Left ventricle myocardium inferior (tissue), 1 donor: ENCODE measurements at regions not wholly inside any gene's neighbourhood (a gene's known extent, or its start where the extent isn't known, plus 50 kb on each side); places are given as distances from the start of the nearest gene placed in this dataset.

Experiments used
- DNase-seq: peaks from one replicate; pipeline ENCODE4 v3.0.0-alpha.2; 2020
- H3K27ac ChIP-seq: fragments of 200-600 bp; replicated peaks from 2 replicates; pipeline ENCODE4 v1.8.0; 2021
- H3K27me3 ChIP-seq: fragments of 200-600 bp; 2 replicates; pipeline ENCODE4 v1.8.0; 2021; ENCODE audit warnings: low read depth
- H3K36me3 ChIP-seq: fragments of 200-600 bp; 2 replicates; pipeline ENCODE4 v1.8.0; 2021
- H3K4me1 ChIP-seq: fragments of 200-600 bp; 2 replicates; pipeline ENCODE4 v1.8.0; 2021
- H3K4me3 ChIP-seq: fragments of 200-600 bp; 2 replicates; pipeline ENCODE4 v1.8.0; 2021; ENCODE audit warnings: mild to moderate bottlenecking, moderate library complexity
- H3K9me3 ChIP-seq: fragments of 200-600 bp; replicated peaks from 2 replicates; pipeline ENCODE4 v1.8.0; 2021
- CTCF ChIP-seq: fragments of 200-600 bp; IDR thresholded peaks from 2 replicates; pipeline ENCODE4 v1.8.0; 2021; ENCODE audit warnings: antibody characterized with exemption, mild to moderate bottlenecking, borderline replicate concordance
- intact Hi-C: fragments of 100-400 bp; cut with micrococcal nuclease; formaldehyde crosslinking; loops from one replicate; pipeline ENCODE4 v1.11.0; 2022
- donor health status: DM: no; HTN: yes; CAD: no; lungs with severe emphysema.

- no peak for TF ChIP-seq CTCF
- Histone ChIP-seq H3K27me3 (no peaks in the 10 kb centered on the region), H3K4me1 (no peaks in the 10 kb centered on the region), H3K36me3 (no peaks in the 10 kb centered on the region), H3K27ac (no peak overlapping the region), H3K4me3 (no peak overlapping the region), H3K9me3 (no peaks in the 10 kb centered on the region)
- no peak for DNase-seq
- intact Hi-C loops, result no loop called here
Measured at GRCh38 chr13:55255236-55255635, 1885.5 kb upstream of the PRR20A start.

- no peak for TF ChIP-seq CTCF
- Histone ChIP-seq H3K27ac (no peak overlapping the region), H3K4me1 (no peaks in the 10 kb centered on the region), H3K27me3 (no peaks in the 10 kb centered on the region), H3K4me3 (no peak overlapping the region), H3K36me3 (no peaks in the 10 kb centered on the region), H3K9me3 (no peaks in the 10 kb centered on the region)
- no peak for DNase-seq
- intact Hi-C loops, result no loop called here
Measured at GRCh38 chr13:55263045-55263444, 1877.7 kb upstream of the PRR20A start.

GRCh38 chr13:55266644-55267043 lies 1874.1 kb upstream of the PRR20A start:
- Histone ChIP-seq H3K27me3 (no peaks in the 10 kb centered on the region), H3K36me3 (no peaks in the 10 kb centered on the region), H3K4me3 (no peak overlapping the region), H3K9me3 (no peaks in the 10 kb centered on the region), H3K27ac (no peak overlapping the region), H3K4me1 (no peaks in the 10 kb centered on the region)
- intact Hi-C loops, result no loop called here
- DNase-seq, result no peak
- no peak for TF ChIP-seq CTCF

- no peak overlapping the region for H3K4me3 ChIP-seq
- TF ChIP-seq CTCF, result no peak
- peaks cover 29% of the 10 kb centered on the region for H3K9me3 ChIP-seq
- DNase-seq, result no peak
- no peak overlapping the region for H3K27ac ChIP-seq
- no peaks in the 10 kb centered on the region for H3K36me3 ChIP-seq
- no peaks in the 10 kb centered on the region for H3K4me1 ChIP-seq
- no peaks in the 10 kb centered on the region for H3K27me3 ChIP-seq
- intact Hi-C loops, result no loop called here
Measured at GRCh38 chr13:55298201-55298600, 1842.5 kb upstream of the PRR20A start.

- no peaks in the 10 kb centered on the region for H3K4me1 ChIP-seq
Measured at GRCh38 chr13:55302568-55302967, 1838.2 kb upstream of the PRR20A start.

More at GRCh38 chr13:55302568-55302967, 1838.2 kb upstream of the PRR20A start:
- no peak overlapping the region for H3K27ac ChIP-seq
- intact Hi-C loops, result no loop called here
- H3K9me3 ChIP-seq, result no peaks in the 10 kb centered on the region
- no peak for DNase-seq
- no peaks in the 10 kb centered on the region for H3K36me3 ChIP-seq
- H3K4me3 ChIP-seq, result no peak overlapping the region
- no peaks in the 10 kb centered on the region for H3K27me3 ChIP-seq
- TF ChIP-seq CTCF, result no peak
